NCI-H187 treated with DMSO at 0.1 percent for 48 hours (cell line): ENCODE measurements at regions not wholly inside any gene's neighbourhood (a gene's known extent, or its start where the extent isn't known, plus 50 kb on each side); places are given as distances from the start of the nearest gene placed in this dataset.
"Not testable (repeated sequence)": the region's sequence is repeated elsewhere in the genome, so short reads cannot be mapped to it uniquely, and the experiment has no call there.

Source experiments
- DNase-seq: peaks from one replicate; lab custom pipeline; 2025; lab: John Stamatoyannopoulos, UW

DNA sequence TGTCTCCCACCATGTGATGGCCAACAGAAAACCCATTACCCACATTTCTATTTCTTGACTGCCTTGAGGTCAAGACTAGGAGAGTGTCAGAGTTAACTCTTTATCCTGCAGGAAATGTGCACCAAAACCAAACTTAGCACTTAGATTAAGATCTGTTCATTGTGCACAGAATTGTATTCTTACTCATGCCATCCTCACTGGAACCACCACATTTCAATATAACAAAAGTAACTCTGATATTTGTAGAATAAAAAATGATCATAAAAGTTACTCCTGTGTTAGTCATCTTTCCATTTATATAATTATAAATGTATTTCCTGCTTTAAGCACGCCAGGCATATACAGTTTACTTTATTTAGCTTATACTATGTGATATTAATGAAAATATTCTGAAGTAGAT, 193.0 kb upstream of the DPYD start:
- no peak for DNase-seq

DNA sequence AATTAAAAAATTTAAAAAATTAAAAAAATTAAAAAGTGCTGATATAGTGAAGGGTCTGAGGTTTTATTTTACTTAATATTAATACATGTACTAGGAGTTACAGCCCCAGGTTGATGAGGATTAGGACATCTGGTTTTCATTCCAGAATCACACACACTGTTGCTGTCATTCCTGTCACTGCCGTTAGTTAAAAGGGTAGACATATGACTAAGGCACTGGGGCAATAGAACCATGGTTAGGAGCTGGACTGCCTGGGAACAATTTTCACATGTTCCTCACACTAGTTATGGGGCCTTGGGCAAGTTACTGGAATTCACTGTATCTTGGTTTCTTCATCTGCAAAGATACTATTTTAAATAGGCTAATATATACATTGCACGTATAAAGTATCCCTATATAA, 191.8 kb upstream of the DPYD start:
- DNase-seq, result no peak

DNA sequence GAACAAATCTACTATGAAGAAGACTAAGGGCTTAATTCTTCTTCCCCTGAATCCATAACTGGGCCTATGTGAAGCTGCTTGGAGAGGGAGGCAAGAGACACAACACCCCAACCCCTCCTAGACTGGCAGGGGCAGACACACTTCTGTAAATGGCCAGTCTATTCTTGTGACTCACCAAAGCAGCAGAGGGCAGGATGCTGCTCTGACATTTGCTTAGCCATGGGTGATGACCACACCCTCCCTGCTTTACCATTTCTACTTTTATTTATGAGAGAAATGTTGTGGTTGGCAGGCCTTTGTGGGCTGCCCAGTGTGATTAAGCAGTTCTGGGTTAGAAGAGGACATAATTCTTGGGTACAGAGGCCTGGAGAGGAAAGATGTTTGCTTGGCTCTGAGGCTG, 189.8 kb upstream of the DPYD start:
- no peak for DNase-seq

GRCh38 chr1:98108378-98108777, 187.5 kb upstream of the DPYD start:
- not testable (repeated sequence) for DNase-seq

- no peak for DNase-seq
Measured at GRCh38 chr1:98107256-98107655, 186.4 kb upstream of the DPYD start.

DNA sequence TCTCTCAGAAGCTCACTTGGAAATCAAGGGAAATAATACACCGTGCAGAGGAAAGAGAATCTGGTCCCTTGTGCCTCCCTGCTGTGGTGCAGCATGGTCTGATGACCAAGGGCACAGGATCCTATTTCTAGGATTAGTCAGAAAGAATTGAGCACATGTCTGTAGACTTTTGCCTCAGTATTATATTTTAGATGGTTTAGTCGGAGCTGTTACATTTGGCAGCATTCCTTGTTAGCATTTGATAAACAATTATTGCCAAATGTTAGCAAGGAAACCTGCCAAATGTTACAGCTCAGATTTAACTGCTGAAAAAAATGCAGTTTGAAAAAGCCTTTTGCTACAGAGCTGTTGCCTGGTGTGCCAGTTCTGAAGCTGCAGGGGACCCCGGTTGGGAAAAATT, 183.5 kb upstream of the DPYD start:
- DNase-seq, result no peak

GRCh38 chr1:98103617-98104285, 182.9 kb upstream of the DPYD start:
- no peak for DNase-seq

GRCh38 chr1:98102345-98103030, 181.7 kb upstream of the DPYD start:
- no peak for DNase-seq

- DNase-seq, result no peak
Measured at GRCh38 chr1:98101364-98101763, 180.5 kb upstream of the DPYD start.

- DNase-seq, result no peak
Measured at GRCh38 chr1:98099501-98099900, 178.7 kb upstream of the DPYD start.

GRCh38 chr1:98098473-98098872, 177.6 kb upstream of the DPYD start:
- no peak for DNase-seq

DNA sequence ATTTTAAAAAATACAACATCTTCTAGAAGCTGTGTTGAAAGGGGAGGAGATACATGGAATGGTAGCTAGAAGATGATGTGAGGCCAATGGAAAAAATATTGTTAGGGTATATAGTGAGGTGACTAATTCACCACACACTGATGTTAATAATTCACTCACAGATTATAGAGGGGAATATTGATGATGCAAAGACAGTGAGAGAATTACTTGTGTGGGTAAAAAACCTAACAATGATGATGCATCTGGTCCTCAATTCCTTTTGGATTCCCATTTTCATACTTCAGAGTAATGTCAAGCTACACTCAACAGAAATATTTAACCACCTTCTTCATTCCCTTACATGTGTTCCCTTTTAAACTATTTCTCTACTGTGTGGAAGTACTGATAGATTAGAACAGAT, 169.5 kb upstream of the DPYD start:
- DNase-seq, result no peak

DNA sequence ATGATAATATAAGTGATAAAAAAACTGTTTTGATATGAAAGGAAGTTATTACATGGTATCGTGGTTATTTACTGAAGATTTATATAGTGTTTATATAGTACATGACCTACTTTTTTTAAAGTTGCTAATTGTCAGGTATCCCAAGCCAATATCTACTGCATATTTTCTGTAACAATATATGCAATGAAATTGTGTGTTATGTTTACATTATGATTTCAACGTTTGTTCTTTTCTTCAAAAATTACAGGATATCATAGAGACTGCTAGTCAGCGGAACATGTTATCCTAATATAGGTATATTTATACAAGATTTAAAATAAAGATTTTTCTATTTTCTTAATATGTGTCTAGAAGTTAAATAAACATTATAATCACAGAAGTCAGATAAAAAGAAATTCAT, 167.5 kb upstream of the DPYD start:
- DNase-seq, result no peak

GRCh38 chr1:98086796-98087441, 166.1 kb upstream of the DPYD start:
- no peak for DNase-seq

DNA sequence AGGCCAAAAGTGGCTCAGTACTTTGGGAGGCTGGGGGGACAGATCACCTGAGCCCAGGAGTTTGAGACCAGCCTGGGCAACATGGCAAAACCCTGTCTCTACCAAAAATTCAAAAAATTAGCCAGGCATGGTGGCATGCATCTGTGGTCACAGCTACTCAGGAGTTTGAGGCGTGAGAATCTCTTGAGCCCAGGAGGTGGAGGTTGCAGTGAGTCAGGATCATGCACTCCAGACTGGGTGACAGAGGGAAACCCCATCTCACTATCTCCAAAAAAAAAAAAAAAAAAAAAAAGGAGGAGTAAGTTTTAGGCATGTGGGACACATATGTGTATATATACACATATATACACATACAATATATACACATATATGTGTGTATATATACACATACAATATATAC, 165.3 kb upstream of the DPYD start:
- DNase-seq, result no peak

DNA sequence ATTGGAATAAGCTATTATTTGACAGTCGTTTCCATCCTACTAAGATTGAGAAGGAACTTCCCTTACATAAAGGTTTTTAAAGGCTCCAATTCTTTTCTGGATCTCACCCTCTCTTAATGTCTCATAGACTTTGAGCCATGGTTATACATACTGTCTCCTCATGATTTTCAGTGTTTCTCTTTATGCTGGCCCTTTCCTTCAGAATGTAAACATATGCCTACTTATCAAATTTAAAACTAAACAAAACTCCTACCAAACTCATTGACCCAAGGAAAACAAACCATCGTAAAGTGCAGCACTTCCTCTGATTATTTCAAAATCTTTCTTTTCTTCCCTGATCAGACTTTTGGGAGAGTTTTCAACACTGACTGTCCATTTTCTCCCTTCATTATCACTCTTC, 163.4 kb upstream of the DPYD start:
- no peak for DNase-seq

DNA sequence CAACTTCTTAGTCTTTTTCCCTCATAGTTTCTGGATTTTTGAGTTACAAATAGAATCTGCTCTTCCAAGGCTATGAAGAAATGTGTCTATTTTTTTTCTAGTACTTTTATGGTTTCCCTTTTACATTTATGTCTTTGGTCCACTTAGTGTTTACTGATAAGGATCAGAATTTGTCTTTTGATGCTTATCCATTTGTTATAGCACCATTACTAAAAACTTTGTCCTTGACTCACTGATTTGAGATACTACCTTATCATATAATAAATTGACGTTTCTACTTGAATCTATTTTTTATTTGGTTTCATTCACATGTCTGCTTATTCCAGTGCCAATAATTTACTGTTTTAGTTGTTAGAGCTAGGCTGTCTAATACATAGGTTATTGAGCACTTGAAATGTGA, 161.1 kb upstream of the DPYD start:
- no peak for DNase-seq

- DNase-seq, result no peak
Measured at GRCh38 chr1:98078596-98078995, 157.8 kb upstream of the DPYD start.

- no peak for DNase-seq
Measured at GRCh38 chr1:98077691-98078090, 156.9 kb upstream of the DPYD start.

GRCh38 chr1:98075626-98076025, 154.8 kb upstream of the DPYD start:
- DNase-seq, result no peak

DNA sequence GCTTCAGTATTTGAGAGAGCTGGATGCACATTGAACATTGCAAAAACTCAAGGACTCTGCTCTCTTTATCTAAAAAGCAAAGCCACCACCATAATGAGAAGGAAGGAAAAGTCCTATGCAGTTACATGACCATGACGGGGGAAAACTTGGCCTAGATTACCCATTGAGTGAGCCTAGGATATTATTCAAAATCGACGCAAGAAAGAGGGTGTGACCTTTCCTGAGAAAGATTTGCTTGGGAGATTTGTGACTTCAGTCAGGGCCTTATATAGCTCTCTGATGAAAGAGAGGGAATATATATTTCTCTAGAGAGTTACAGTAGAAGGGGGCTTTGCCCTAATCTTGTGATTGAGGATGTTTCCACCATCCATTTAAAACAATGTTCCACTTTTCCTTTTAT, 153.0 kb upstream of the DPYD start:
- DNase-seq, result no peak

DNA sequence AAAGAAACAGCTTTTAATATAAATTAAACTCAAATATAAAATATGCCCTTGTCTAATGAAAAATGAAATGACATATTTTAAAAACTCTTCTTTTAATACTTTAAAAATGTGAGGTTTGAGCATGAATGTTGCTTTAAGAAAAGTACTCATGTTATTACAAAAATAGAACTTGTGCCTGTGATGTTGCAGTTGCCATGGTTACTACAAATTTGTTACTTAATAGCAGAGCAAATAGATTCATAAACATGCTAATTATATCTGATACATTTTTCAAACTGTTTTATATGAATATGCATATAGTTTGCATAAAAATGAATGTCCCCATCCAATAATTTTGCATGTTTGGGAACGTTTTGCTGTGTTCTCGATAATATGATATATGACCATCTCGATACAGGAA, 152.3 kb upstream of the DPYD start:
- DNase-seq, result no peak

DNA sequence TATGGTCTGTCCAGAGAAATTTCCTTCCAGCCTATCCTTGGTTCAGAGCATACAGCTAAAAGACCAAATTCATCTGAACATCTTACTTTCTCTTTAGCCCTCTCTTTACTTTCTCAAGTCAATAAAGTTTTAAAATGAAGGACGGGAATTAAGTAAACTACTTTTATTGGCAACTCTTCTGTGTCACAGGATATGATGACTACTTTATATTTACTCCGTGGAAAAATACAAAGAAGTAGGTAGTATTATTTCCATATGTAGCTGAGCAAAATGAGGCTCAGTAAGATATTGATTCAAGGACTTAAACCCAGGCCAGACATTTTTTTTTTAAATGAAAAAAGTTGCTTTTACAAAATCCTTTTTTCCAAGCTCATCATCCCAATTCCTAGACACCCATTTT, 151.2 kb upstream of the DPYD start:
- no peak for DNase-seq

DNA sequence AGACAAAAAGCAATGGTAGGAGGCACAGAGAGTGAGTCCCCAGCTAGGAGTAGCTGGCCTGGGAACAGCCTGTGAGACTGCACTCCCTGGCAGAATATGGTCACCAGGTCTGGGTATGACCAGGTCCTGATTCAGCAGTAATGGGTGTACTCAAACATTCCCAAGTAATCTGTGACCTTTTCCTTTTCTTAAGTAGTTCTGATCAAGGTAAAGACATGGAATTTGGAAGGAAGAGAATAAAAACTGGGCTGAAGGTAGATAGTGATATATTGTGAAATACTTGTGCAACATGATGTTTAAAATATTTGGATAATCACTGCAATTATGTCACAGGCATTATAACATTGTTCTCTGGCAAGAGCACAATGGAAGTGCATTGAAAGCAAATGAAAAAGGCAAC, 147.2 kb upstream of the DPYD start:
- DNase-seq, result no peak
